ENCODE measurements at regions not wholly inside any gene's neighbourhood (a gene's known extent, or its start where the extent isn't known, plus 50 kb on each side); places are given as distances from the start of the nearest gene placed in this dataset.

DNA sequence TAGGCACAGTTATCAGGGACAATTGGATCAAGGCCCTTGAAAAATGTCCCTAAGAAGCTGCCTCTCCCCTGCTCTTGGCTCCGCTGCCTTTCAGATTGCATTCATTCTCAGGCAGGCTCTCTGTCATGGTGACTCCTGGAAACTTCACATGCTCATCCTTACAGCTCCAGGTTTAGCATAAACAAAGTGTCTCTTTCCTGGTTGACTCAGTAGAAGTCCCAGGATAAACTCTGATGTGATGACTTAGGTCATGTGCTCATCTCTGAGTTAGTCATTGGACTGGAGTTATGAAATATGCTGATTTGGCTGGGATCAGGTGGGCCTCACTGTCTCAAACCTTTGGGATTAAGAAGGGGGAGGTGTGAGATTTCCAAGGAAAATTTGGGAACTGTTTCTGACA, 243.8 kb downstream of the ZNF621 start:
- Histone ChIP-seq H3K27me3 (no peaks in the 10 kb centered on the region), H3K36me3 (no peaks in the 10 kb centered on the region), H3K9me3 (replicated peaks) (no peaks in the 10 kb centered on the region), H3K4me3 (no peak overlapping the region), H3K4me1 (peaks cover 14% of the 10 kb centered on the region), H3K27ac (no peak overlapping the region)
- no peak for DNase-seq

DNA sequence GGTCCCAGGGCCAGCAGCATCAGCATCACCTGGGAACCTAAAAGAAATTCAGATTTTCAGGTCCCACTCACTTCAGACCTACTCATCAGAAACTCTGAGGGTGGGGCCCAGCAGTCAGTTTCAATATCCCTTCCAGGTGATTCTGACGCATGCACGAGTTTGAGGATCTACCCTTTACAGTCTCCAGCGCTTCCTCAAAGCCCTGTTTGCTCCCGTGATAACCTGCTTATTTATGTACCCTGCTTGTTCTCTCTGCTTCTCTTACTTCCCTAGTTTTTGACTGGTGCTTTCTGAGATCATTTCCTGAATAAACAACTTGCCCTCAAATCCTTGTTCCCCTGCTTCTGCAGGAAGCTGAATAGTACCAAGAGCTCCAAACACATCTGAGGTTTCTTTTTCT, 245.3 kb downstream of the ZNF621 start:
- no peaks in the 10 kb centered on the region for H3K27me3 ChIP-seq
- no peaks in the 10 kb centered on the region for H3K9me3 ChIP-seq (replicated peaks)
- no peaks in the 10 kb centered on the region for H3K36me3 ChIP-seq
- no peak for DNase-seq
- H3K27ac ChIP-seq, result no peak overlapping the region
- H3K4me3 ChIP-seq, result no peak overlapping the region
- H3K4me1 ChIP-seq, result peaks cover 13% of the 10 kb centered on the region

DNA sequence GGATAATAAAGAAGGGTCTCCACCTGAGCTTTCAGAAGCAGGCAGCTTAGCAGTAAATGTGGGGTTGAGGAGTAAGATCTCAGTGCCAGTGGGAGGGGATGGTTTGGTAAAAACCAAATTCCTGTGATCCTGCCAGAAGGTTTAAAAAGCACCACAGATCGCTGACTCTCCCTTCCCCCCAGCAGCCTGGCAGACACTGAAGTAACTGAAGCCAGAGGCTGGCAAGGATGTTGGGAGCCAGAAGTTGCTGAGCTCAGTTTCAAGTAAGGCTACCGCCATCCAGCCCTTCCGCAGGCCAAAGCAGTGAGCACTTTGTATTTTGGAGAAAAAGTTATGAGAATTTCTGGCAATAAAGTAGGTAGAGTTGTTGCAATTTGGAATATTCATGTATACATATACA, 246.4 kb downstream of the ZNF621 start:
- DNase-seq, result no peak
- no peak overlapping the region for H3K27ac ChIP-seq
- no peak overlapping the region for H3K4me3 ChIP-seq

GRCh38 chr3:40779039-40779438, 254.3 kb downstream of the ZNF621 start:
- H3K9me3 ChIP-seq (replicated peaks), result no peaks in the 10 kb centered on the region
- no peak overlapping the region for H3K4me3 ChIP-seq
- H3K4me1 ChIP-seq, result peaks cover 42% of the 10 kb centered on the region
- H3K27ac ChIP-seq, result peak overlapping the region; percentile 99
- DNase-seq, result no peak
- H3K36me3 ChIP-seq, result no peaks in the 10 kb centered on the region
- H3K27me3 ChIP-seq, result no peaks in the 10 kb centered on the region

More for the DNA sequence above, 246.4 kb downstream of the ZNF621 start:
- no peaks in the 10 kb centered on the region for H3K27me3 ChIP-seq
- H3K36me3 ChIP-seq, result no peaks in the 10 kb centered on the region
- no peaks in the 10 kb centered on the region for H3K9me3 ChIP-seq (replicated peaks)
- peaks cover 3% of the 10 kb centered on the region for H3K4me1 ChIP-seq

- Histone ChIP-seq H3K4me3 (peak overlapping the region; percentile 45), H3K27ac (peak overlapping the region; percentile 99), H3K27me3 (no peaks in the 10 kb centered on the region), H3K36me3 (no peaks in the 10 kb centered on the region), H3K4me1 (peaks cover 44% of the 10 kb centered on the region), H3K9me3 (replicated peaks) (no peaks in the 10 kb centered on the region)
- DNase-seq, result peak; percentile 91
These were observed 255.6 kb downstream of the ZNF621 start for GRCh38 chr3:40780291-40780924.

GRCh38 chr3:40780925-40781406, 256.2 kb downstream of the ZNF621 start:
- H3K9me3 ChIP-seq (replicated peaks), result no peaks in the 10 kb centered on the region
- peak; percentile 95 to 96 for DNase-seq
- no peaks in the 10 kb centered on the region for H3K36me3 ChIP-seq
- peak overlapping the region; percentile 45 for H3K4me3 ChIP-seq
- H3K27ac ChIP-seq, result peak overlapping the region; percentile 99
- no peaks in the 10 kb centered on the region for H3K27me3 ChIP-seq
- H3K4me1 ChIP-seq, result peaks cover 44% of the 10 kb centered on the region

DNA sequence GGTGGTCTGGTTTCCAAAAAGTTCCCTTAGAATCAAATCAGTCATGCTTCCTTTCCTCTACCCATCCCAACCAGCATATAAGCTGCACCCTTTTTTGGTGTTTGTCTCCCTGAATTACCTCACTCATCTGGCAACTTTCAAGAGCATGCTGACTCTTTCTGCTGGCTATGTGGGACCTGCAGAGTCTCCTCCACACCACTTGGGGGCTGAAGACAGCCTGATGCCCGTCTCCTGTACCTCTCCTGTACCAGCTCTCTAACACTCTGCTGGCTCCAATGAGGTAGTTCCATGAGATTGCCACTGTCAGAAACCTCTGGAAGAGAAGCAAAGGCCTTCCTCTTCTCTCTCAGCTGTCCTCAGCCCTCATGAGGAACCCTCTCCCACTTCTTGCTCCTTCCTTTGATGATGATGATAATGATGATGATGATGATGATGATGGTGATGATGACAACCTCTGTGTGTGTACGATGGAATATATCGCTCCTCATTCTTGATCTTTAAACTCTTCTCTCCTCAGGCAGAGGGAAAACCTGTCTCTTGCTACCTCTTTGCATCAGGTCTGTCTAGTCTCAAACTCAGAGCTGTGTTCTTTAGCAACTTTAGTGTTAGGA, 257.5 kb downstream of the ZNF621 start:
- peak overlapping the region; percentile 99 for H3K27ac ChIP-seq
- peak overlapping the region; percentile 45 for H3K4me3 ChIP-seq
- peak; percentile 72 to 81 for DNase-seq
- no peaks in the 10 kb centered on the region for H3K27me3 ChIP-seq
- peaks cover 44% of the 10 kb centered on the region for H3K4me1 ChIP-seq
- no peaks in the 10 kb centered on the region for H3K36me3 ChIP-seq
- H3K9me3 ChIP-seq (replicated peaks), result no peaks in the 10 kb centered on the region

DNA sequence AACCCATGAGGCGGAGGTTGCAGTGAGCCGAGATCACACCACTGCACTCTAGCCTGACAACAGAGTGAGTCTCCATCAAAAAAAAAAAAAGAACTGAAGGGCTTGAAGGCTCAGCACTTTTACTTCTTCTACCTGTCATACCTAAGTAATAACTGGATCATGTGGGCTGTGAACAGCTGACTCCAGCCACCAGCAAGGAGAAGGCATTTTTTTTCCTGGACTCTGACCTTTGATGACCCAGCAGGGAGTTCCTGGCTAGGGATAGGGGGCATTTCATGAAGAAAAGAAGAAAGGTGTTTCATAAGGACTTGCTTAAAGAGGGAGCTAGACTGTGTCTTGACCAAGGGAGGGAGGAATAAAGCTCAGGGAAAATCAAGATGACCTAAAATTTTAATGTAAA, 266.0 kb downstream of the ZNF621 start:
- no peaks in the 10 kb centered on the region for H3K4me1 ChIP-seq
- H3K27ac ChIP-seq, result no peak overlapping the region
- DNase-seq, result no peak
- H3K27me3 ChIP-seq, result no peaks in the 10 kb centered on the region
- no peaks in the 10 kb centered on the region for H3K36me3 ChIP-seq
- H3K9me3 ChIP-seq (replicated peaks), result no peaks in the 10 kb centered on the region
- H3K4me3 ChIP-seq, result no peak overlapping the region

DNA sequence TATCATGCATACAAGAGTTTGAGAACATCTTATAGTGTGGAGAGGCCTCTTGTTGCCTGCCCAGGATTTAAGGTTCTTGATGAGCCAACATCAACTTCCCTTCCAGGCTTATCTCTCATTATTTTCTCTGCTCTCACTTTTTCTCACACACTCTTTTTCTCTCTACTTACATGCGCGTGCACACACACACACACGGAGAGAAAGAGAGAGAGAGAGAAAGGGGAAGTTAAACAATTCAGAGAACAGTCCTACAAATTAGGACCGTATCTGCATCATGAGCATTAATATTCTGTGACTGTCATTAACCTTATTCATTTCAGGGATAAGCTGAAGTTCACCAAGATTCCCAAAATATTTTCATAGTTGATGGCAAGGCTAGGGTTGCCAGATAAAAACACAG, 269.0 kb downstream of the ZNF621 start:
- H3K36me3 ChIP-seq, result no peaks in the 10 kb centered on the region

DNA sequence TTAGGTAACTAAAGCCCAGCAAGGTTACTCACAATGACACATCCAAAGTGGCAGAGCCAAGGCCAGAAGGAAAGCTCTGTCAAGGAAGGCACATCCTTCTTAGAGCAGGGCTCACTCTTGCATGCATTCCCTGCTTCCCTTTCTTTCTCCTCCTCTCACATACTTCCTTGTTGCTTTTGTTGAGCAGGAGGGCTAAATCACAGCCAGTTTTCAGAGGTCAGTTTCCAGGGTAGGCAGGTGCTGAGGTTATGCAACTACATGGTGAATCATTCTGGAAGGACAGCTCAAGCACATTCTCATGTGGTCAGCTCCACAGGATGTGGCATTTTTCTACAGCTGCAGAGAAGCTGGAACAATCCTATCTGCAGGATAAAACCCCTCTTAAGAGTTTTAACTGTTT, 275.6 kb downstream of the ZNF621 start:
- Histone ChIP-seq H3K4me3 (no peak overlapping the region), H3K4me1 (peaks cover 15% of the 10 kb centered on the region), H3K9me3 (replicated peaks) (0 out of 2 replicates have a peak, but pooled peaks cover 3% of the 10 kb centered on the region), H3K27ac (peak overlapping the region; percentile 57), H3K36me3 (no peaks in the 10 kb centered on the region), H3K27me3 (no peaks in the 10 kb centered on the region)
- peak; percentile 68 to 83 for DNase-seq

More for the DNA sequence above, 269.0 kb downstream of the ZNF621 start:
- no peak for DNase-seq
- no peak overlapping the region for H3K27ac ChIP-seq
- H3K9me3 ChIP-seq (replicated peaks), result no peaks in the 10 kb centered on the region
- H3K4me1 ChIP-seq, result no peaks in the 10 kb centered on the region
- no peaks in the 10 kb centered on the region for H3K27me3 ChIP-seq
- no peak overlapping the region for H3K4me3 ChIP-seq

GRCh38 chr3:40801284-40801741, 276.6 kb downstream of the ZNF621 start:
- Histone ChIP-seq H3K27ac (peak overlapping the region; percentile 37), H3K4me1 (peaks cover 15% of the 10 kb centered on the region), H3K4me3 (no peak overlapping the region), H3K27me3 (no peaks in the 10 kb centered on the region), H3K36me3 (no peaks in the 10 kb centered on the region), H3K9me3 (replicated peaks) (0 out of 2 replicates have a peak, but pooled peaks cover 3% of the 10 kb centered on the region)
- peak in 1 of 2 experiments; percentile 22 for DNase-seq

DNA sequence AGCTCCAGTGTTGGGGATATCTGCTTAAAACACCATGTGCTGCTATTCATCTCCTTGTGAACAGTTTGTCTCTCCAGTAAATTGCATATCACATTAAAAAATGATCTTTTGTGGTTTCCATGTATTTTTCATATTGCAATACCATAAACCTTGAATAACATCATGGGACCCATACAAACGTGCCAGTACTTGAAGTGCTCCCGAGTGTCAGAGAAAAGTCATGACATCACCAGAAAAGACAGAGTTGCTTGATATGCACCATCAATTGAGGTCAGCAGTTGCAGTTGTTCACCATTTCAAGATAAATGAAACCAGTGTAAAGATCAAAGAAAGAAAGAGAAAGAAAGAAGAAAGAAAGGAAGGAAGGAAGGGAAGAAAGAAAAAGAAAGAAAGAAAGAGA, 278.6 kb downstream of the ZNF621 start:
- H3K27me3 ChIP-seq, result no peaks in the 10 kb centered on the region
- no peaks in the 10 kb centered on the region for H3K36me3 ChIP-seq
- DNase-seq, result no peak
- H3K9me3 ChIP-seq (replicated peaks), result 0 out of 2 replicates have a peak, but pooled peaks cover 3% of the 10 kb centered on the region
- H3K4me3 ChIP-seq, result no peak overlapping the region
- H3K4me1 ChIP-seq, result peaks cover 15% of the 10 kb centered on the region
- H3K27ac ChIP-seq, result no peak overlapping the region

GRCh38 chr3:40805456-40805855, 280.7 kb downstream of the ZNF621 start:
- DNase-seq, result no peak
- no peaks in the 10 kb centered on the region for H3K36me3 ChIP-seq
- H3K4me1 ChIP-seq, result peaks cover 10% of the 10 kb centered on the region
- H3K27me3 ChIP-seq, result no peaks in the 10 kb centered on the region
- no peak overlapping the region for H3K4me3 ChIP-seq
- H3K9me3 ChIP-seq (replicated peaks), result 0 out of 2 replicates have a peak, but pooled peaks cover 3% of the 10 kb centered on the region
- no peak overlapping the region for H3K27ac ChIP-seq

DNA sequence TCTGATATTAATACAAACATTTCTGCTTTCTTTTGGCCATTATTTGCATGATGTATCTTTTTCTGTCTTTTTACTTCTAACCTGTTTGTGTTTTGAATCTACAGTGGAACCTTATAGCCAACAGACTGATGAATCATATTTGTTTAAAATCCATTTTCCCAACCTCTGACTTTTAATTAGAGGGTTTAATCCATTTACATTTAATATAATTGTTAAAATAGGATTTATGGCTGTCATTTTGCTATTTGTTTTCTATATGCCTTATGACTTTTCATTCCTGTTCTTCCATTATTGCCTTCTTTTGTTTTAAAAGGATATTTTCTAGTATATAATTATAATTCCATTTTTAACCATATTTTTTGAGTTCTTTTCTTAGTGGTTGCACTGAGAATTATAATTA, 286.1 kb downstream of the ZNF621 start:
- H3K36me3 ChIP-seq, result no peaks in the 10 kb centered on the region
- no peaks in the 10 kb centered on the region for H3K4me1 ChIP-seq
- H3K27me3 ChIP-seq, result no peaks in the 10 kb centered on the region
- no peaks in the 10 kb centered on the region; the same call in 1 of the 2 replicates for H3K9me3 ChIP-seq (replicated peaks)
- H3K4me3 ChIP-seq, result no peak overlapping the region
- no peak overlapping the region for H3K27ac ChIP-seq
- DNase-seq, result no peak

DNA sequence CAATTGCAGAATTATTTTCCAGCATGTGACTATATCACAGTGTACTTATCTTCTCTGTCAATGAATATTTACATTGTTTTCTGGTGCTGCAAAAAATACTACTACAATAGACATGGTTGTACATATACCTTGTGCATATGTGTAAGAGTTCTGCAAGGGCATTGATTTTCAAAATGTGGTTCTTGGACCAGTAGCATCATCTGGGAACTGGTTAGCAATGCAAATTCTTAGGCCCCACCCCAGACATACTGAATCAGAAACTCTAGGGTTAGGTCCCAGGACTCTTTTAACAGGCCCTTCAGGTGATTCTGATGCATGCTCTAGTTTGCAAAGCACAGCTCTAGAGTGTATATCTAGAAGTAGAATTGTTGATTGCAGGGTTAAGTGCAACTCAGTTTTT, 292.3 kb downstream of the ZNF621 start:
- DNase-seq, result no peak
- Histone ChIP-seq H3K27ac (no peak overlapping the region), H3K36me3 (no peaks in the 10 kb centered on the region), H3K27me3 (no peaks in the 10 kb centered on the region), H3K4me3 (no peak overlapping the region), H3K4me1 (no peaks in the 10 kb centered on the region), H3K9me3 (replicated peaks) (no peaks in the 10 kb centered on the region)

Measured in SJCRH30 (cell line).